SK-N-SH (cell line): ENCODE measurements at regions not wholly inside any gene's neighbourhood (a gene's known extent, or its start where the extent isn't known, plus 50 kb on each side); places are given as distances from the start of the nearest gene placed in this dataset.
"Not testable (repeated sequence)": the region's sequence is repeated elsewhere in the genome, so short reads cannot be mapped to it uniquely, and the experiment has no call there.

Experiments used
- CTCF ChIA-PET: fragments of 300-600, 350-600 bp; formaldehyde crosslinking; extraction: SDS; loops from one replicate; lab custom pipeline; 2021; lab: Yijun Ruan, JAX
- POLR2A ChIA-PET: fragments of 350-600 bp; sonication (Branson Sonifier 250); formaldehyde crosslinking; extraction: SDS; loops from one replicate; lab custom pipeline; 2020; ENCODE audit warnings: antibody characterized with exemption, inconsistent platforms; lab: Yijun Ruan, JAX
- DNase-seq: peaks from one replicate; pipeline ENCODE4 v3.0.0; 2012
- H2AFZ ChIP-seq: fragments of 200-600 bp; sonication (generic); 2 replicates; pipeline ENCODE4 v1.8.1; 2016; ENCODE audit warnings: antibody characterized with exemption, mild to moderate bottlenecking, low read depth
- H3F3A ChIP-seq: fragments of 200-600 bp; sonication (generic); replicated peaks from 2 replicates; pipeline ENCODE3; 2016; ENCODE audit warnings: antibody characterized with exemption, mild to moderate bottlenecking; ENCODE audit not compliant: insufficient read depth
- H3K27ac ChIP-seq, 2 experiments: fragments of 200-500 bp in 1 of 2; fragments of 200-600 bp in 1 of 2; sonication (Bioruptor generic) in 1 of 2; sonication (generic), shearing (Covaris generic) in 1 of 2; 2 replicates each; pipeline versions ENCODE4 v1.5.1 to v1.6.1; 2014 to 2016; ENCODE audit warnings: low read depth in 2 of 2, inconsistent platforms in 1 of 2, low read length in 1 of 2, mild to moderate bottlenecking in 1 of 2, mixed read lengths in 1 of 2
- H3K27me3 ChIP-seq: fragments of 200-600 bp; sonication (generic), shearing (Covaris generic); 2 replicates; pipeline ENCODE4 v1.6.1; 2016; ENCODE audit warnings: mixed run types; ENCODE audit not compliant: insufficient read depth
- H3K36me3 ChIP-seq, 2 experiments: fragments of 200-500 bp in 1 of 2; fragments of 200-600 bp in 1 of 2; sonication (Bioruptor generic) in 1 of 2; sonication (generic) in 1 of 2; replicated peaks in 1 of 2; 2 replicates each; pipeline versions ENCODE3 to v1.5.1; 2014 to 2016; ENCODE audit warnings: low read length in 1 of 2, mild to moderate bottlenecking in 1 of 2; ENCODE audit not compliant: insufficient read depth in 2 of 2, control insufficient read depth in 1 of 2
- H3K4me1 ChIP-seq, 2 experiments: fragments of 200-500 bp in 1 of 2; fragments of 200-600 bp in 1 of 2; sonication (Bioruptor generic) in 1 of 2; sonication (generic), shearing (Covaris generic) in 1 of 2; 2 replicates each; pipeline versions ENCODE4 v1.5.1 to v1.6.1; 2014 to 2016; ENCODE audit warnings: low read depth in 1 of 2, low read length in 1 of 2, mixed run types in 1 of 2; ENCODE audit not compliant: insufficient read depth in 2 of 2, control insufficient read depth in 1 of 2
- H3K4me2 ChIP-seq: fragments of 200-600 bp; sonication (generic), shearing (Covaris generic); 2 replicates; pipeline ENCODE4 v1.6.1; 2017; ENCODE audit warnings: mixed run types
- H3K4me3 ChIP-seq, 2 experiments: fragments of 200-500 bp in 1 of 2; fragments of 200-600 bp in 1 of 2; sonication (Bioruptor generic) in 1 of 2; sonication (generic), shearing (Covaris generic) in 1 of 2; 2 replicates each; pipeline versions ENCODE4 v1.5.1 to v1.8.1; 2014 to 2016; ENCODE audit warnings: low read depth in 2 of 2, inconsistent platforms in 1 of 2, low read length in 1 of 2, mild to moderate bottlenecking in 1 of 2, mixed read lengths in 1 of 2, moderate library complexity in 1 of 2
- H3K79me2 ChIP-seq: fragments of 200-600 bp; sonication (generic); 2 replicates; pipeline ENCODE4 v1.8.1; 2017; ENCODE audit warnings: mild to moderate bottlenecking; ENCODE audit not compliant: insufficient read depth
- H3K9ac ChIP-seq: fragments of 200-600 bp; sonication (generic); 2 replicates; pipeline ENCODE4 v1.6.1; 2017; ENCODE audit warnings: mixed run types
- H3K9me2 ChIP-seq: fragments of 200-600 bp; sonication (generic); 2 replicates; pipeline ENCODE4 v1.6.1; 2017; ENCODE audit warnings: mixed run types
- H3K9me3 ChIP-seq: fragments of 200-600 bp; sonication (generic); 2 replicates; pipeline ENCODE4 v1.6.1; 2017; ENCODE audit warnings: mixed run types, mild to moderate bottlenecking, moderate library complexity
- H4K20me1 ChIP-seq: fragments of 200-600 bp; sonication (generic); 2 replicates; pipeline ENCODE4 v1.6.1; 2017; ENCODE audit warnings: mild to moderate bottlenecking, mixed run types; ENCODE audit not compliant: insufficient read depth
- FOXM1 ChIP-seq: IDR thresholded peaks from 2 replicates; pipeline ENCODE4 v1.4.0; 2012; ENCODE audit warnings: low read depth, mild to moderate bottlenecking
- POLR2AphosphoS5 ChIP-seq: IDR thresholded peaks from 2 replicates; pipeline ENCODE4 v1.6.1; 2012; ENCODE audit warnings: low read depth, low read length
- RCOR1 ChIP-seq: fragments of 150-350 bp; IDR thresholded peaks from 2 replicates; pipeline ENCODE4 v1.6.1; 2017; ENCODE audit warnings: antibody characterized with exemption, low read length
- TCF12 ChIP-seq: IDR thresholded peaks from 2 replicates; pipeline ENCODE4 v1.4.0; 2012
- WGBS: methylation state at CpG from one replicate; pipeline ENCODE4 v1.1.6; 2017; ENCODE audit warnings: low lambda C conversion rate; 5-methylcytosine and 5-hydroxymethylcytosine counted together
- TF ChIP-seq, protein P1 (sequence below): fragments of 150-350 bp; IDR thresholded peaks from 2 replicates; pipeline ENCODE4 v1.6.1; 2017; ENCODE audit warnings: antibody characterized with exemption, low read length, low read depth, borderline replicate concordance
- TF ChIP-seq, protein P2 (sequence below): IDR thresholded peaks from 2 replicates; pipeline ENCODE4 v1.4.0; 2012; ENCODE audit warnings: low read depth, borderline replicate concordance

DNA sequence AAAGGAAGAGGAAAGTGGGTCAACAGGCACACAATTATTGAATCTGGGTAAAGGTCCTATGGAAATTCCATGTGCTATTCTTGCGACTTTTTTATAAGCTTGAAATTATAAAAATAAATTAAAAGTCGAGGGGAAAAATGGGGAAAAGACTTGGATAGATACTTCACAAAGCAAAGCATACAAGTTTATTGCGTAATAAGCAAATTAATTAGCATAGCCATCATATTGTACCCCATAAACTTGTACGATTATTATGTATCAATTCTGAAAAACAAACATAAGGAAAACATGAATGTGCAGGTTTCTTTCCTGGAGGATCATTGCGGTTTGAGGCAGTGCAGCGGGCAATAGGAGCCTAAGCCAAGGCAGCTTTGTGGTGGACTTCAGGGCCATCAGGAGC lies 351.6 kb upstream of the NOX3 start:
- WGBS: 80% methylated on average over 6 of the region's 6 CpGs
- Histone ChIP-seq H3K4me3 (no peak overlapping the region), H3K27ac (no peak overlapping the region), H2AFZ (no peak overlapping the region), H3K9me3 (no peaks in the 10 kb centered on the region), H3K9ac (no peak overlapping the region), H3K36me3 (no peaks in the 10 kb centered on the region), H3K27me3 (no peaks in the 10 kb centered on the region), H3K9me2 (no peaks in the 10 kb centered on the region), H4K20me1 (no peaks in the 10 kb centered on the region), H3K4me1 (no peaks in the 10 kb centered on the region), H3K79me2 (no peaks in the 10 kb centered on the region), H3F3A (no peaks in the 10 kb centered on the region), H3K4me2 (no peak overlapping the region)
- POLR2A ChIA-PET: no interaction called here
- CTCF ChIA-PET: no interaction called here
- TF ChIP-seq FOXM1 (no peak), RCOR1 (no peak), TCF12 (no peak)
- TF ChIP-seq, protein P1, sequence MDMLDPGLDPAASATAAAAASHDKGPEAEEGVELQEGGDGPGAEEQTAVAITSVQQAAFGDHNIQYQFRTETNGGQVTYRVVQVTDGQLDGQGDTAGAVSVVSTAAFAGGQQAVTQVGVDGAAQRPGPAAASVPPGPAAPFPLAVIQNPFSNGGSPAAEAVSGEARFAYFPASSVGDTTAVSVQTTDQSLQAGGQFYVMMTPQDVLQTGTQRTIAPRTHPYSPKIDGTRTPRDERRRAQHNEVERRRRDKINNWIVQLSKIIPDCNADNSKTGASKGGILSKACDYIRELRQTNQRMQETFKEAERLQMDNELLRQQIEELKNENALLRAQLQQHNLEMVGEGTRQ: no peak
- TF ChIP-seq, protein P2, sequence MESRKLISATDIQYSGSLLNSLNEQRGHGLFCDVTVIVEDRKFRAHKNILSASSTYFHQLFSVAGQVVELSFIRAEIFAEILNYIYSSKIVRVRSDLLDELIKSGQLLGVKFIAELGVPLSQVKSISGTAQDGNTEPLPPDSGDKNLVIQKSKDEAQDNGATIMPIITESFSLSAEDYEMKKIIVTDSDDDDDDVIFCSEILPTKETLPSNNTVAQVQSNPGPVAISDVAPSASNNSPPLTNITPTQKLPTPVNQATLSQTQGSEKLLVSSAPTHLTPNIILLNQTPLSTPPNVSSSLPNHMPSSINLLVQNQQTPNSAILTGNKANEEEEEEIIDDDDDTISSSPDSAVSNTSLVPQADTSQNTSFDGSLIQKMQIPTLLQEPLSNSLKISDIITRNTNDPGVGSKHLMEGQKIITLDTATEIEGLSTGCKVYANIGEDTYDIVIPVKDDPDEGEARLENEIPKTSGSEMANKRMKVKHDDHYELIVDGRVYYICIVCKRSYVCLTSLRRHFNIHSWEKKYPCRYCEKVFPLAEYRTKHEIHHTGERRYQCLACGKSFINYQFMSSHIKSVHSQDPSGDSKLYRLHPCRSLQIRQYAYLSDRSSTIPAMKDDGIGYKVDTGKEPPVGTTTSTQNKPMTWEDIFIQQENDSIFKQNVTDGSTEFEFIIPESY: no peak
- no peak for DNase-seq

GRCh38 chr6:155801046-155801445 lies 345.4 kb upstream of the NOX3 start:
- CTCF ChIA-PET: no interaction called here

GRCh38 chr6:155798876-155799275 lies 343.2 kb upstream of the NOX3 start:
- DNase-seq, H4K20me1 ChIP-seq, CTCF ChIA-PET, H3K4me2 ChIP-seq, H3K9me3 ChIP-seq, H3K79me2 ChIP-seq, H3K9ac ChIP-seq, H3F3A ChIP-seq, H3K9me2 ChIP-seq, POLR2A ChIA-PET, H3K27ac ChIP-seq, H3K27me3 ChIP-seq, H2AFZ ChIP-seq, H3K4me3 ChIP-seq, H3K36me3 ChIP-seq: not testable (repeated sequence)
- peaks cover 0 to 15% of the 10 kb centered on the region in 2 experiments; a peak in 1 of 4 replicates for H3K4me1 ChIP-seq
- 77% methylated on average over 3 of the region's 3 CpGs for WGBS

More at GRCh38 chr6:155801046-155801445, 345.4 kb upstream of the NOX3 start:
- TF ChIP-seq POLR2AphosphoS5: no peak
- Histone ChIP-seq H3K9ac (no peak overlapping the region), H3K27me3 (no peaks in the 10 kb centered on the region), H3K4me1 (no peaks in the 10 kb centered on the region), H3K4me2 (no peak overlapping the region), H3K9me2 (no peaks in the 10 kb centered on the region), H3K27ac (no peak overlapping the region), H3K4me3 (no peak overlapping the region), H3K9me3 (no peaks in the 10 kb centered on the region), H2AFZ (no peak overlapping the region), H3K36me3 (no peaks in the 10 kb centered on the region), H4K20me1 (no peaks in the 10 kb centered on the region), H3F3A (peaks cover under 1% of the 10 kb centered on the region), H3K79me2 (no peaks in the 10 kb centered on the region)
- no peak for DNase-seq
- WGBS: 86% methylated on average over 1 of the region's 1 CpG
- POLR2A ChIA-PET: no interaction called here
